GM23338 (cell line): ENCODE measurements at regions not wholly inside any gene's neighbourhood (a gene's known extent, or its start where the extent isn't known, plus 50 kb on each side); places are given as distances from the start of the nearest gene placed in this dataset.

Experiments used
- ETS1 ChIP-seq: IDR thresholded peaks from 2 replicates; pipeline ENCODE4 v1.6.1; 2016; ENCODE audit warnings: antibody characterized with exemption
- EZH2 ChIP-seq: fragments of 200-600 bp; sonication (generic); IDR thresholded peaks from one replicate; pipeline ENCODE4 v1.8.0; 2017; ENCODE audit warnings: antibody characterized with exemption, mild to moderate bottlenecking, low read depth; ENCODE audit not compliant: unreplicated experiment
- EZH2phosphoT487 ChIP-seq: fragments of 200-600 bp; sonication (generic); IDR thresholded peaks from one replicate; pipeline ENCODE4 v1.8.1; 2018; ENCODE audit warnings: antibody characterized with exemption; ENCODE audit not compliant: unreplicated experiment
- JUNB ChIP-seq: IDR thresholded peaks from one replicate; pipeline ENCODE4 v1.6.1; 2016; ENCODE audit warnings: antibody characterized with exemption; ENCODE audit not compliant: unreplicated experiment
- NANOG ChIP-seq: IDR thresholded peaks from 2 replicates; pipeline ENCODE4 v1.6.1; 2016; ENCODE audit warnings: antibody characterized with exemption, borderline replicate concordance
- POLR2AphosphoS5 ChIP-seq: IDR thresholded peaks from 2 replicates; pipeline ENCODE4 v1.6.1; 2016; ENCODE audit warnings: antibody characterized with exemption, low read depth
- REST ChIP-seq: IDR thresholded peaks from one replicate; pipeline ENCODE4 v1.6.1; 2018; ENCODE audit warnings: antibody characterized with exemption; ENCODE audit not compliant: unreplicated experiment
- STAT1 ChIP-seq: IDR thresholded peaks from one replicate; pipeline ENCODE4 v1.6.1; 2016; ENCODE audit warnings: antibody characterized with exemption; ENCODE audit not compliant: unreplicated experiment
- ZNF331 ChIP-seq: fragments of 250-450 bp; sonication (Bioruptor Pico); IDR thresholded peaks from 2 replicates; pipeline ENCODE4 v1.5.0; 2020; ENCODE audit warnings: low read depth, mild to moderate bottlenecking, moderate library complexity
- ZNF462 ChIP-seq: fragments of 250-450 bp; sonication (Bioruptor Pico); IDR thresholded peaks from 2 replicates; pipeline ENCODE4 v1.5.0; 2020; ENCODE audit warnings: mild to moderate bottlenecking, moderate library complexity

GRCh38 chr9:129491487-129491855 lies 129.4 kb downstream of the C9orf50 start (continued):
- no peak for TF ChIP-seq ZNF462
- TF ChIP-seq JUNB: no peak
- no peak for TF ChIP-seq ZNF331
- TF ChIP-seq EZH2phosphoT487: no peak
- no peak for TF ChIP-seq EZH2
- TF ChIP-seq NANOG: no peak
- no peak for TF ChIP-seq ETS1
- TF ChIP-seq POLR2AphosphoS5: no peak
- TF ChIP-seq STAT1: no peak
- no peak for TF ChIP-seq REST
